A549 (cell line): ENCODE measurements at regions not wholly inside any gene's neighbourhood (a gene's known extent, or its start where the extent isn't known, plus 50 kb on each side); places are given as distances from the start of the nearest gene placed in this dataset.

Experiments
- HOXB5 ChIP-seq: fragments of 250-450 bp; sonication (Bioruptor Pico); IDR thresholded peaks from 2 replicates; pipeline ENCODE4 v1.5.0; 2020; ENCODE audit warnings: mild to moderate bottlenecking, moderate library complexity
- MAFK ChIP-seq: fragments of 450-650 bp; IDR thresholded peaks from 2 replicates; pipeline ENCODE4 v1.6.1; 2014; ENCODE audit not compliant: partially characterized antibody
- MAZ ChIP-seq: fragments of 150-350 bp; IDR thresholded peaks from 2 replicates; pipeline ENCODE4 v1.6.1; 2014; ENCODE audit warnings: antibody characterized with exemption, low read depth, low read length, borderline replicate concordance
- NFE2L2 ChIP-seq: fragments of 150-350 bp; conservative IDR thresholded peaks from 2 replicates; pipeline ENCODE4 v1.6.1; 2014; ENCODE audit warnings: low read length
- POLR2AphosphoS2 ChIP-seq: conservative IDR thresholded peaks from 2 replicates; pipeline ENCODE4 v1.6.1; 2012; ENCODE audit warnings: low read length, improper control_type of control experiment, inconsistent platforms
- RARB ChIP-seq: fragments of 250-450 bp; sonication (Bioruptor Pico); IDR thresholded peaks from 2 replicates; pipeline ENCODE4 v1.8.0; 2021; ENCODE audit warnings: mild to moderate bottlenecking, moderate library complexity
- REST ChIP-seq: fragments of 200-600 bp; sonication (generic); IDR thresholded peaks from 2 replicates; pipeline ENCODE4 v1.6.1; 2016; ENCODE audit warnings: antibody characterized with exemption, mild to moderate bottlenecking, moderate library complexity
- RNF2 ChIP-seq: fragments of 200-600 bp; sonication (generic); IDR thresholded peaks from 2 replicates; pipeline ENCODE4 v1.6.1; 2016; ENCODE audit warnings: low read depth, mild to moderate bottlenecking, antibody characterized with exemption, moderate library complexity, borderline replicate concordance
- SREBF2 ChIP-seq: fragments of 450-650 bp; IDR thresholded peaks from 2 replicates; pipeline ENCODE4 v1.6.1; 2014; ENCODE audit warnings: mild to moderate bottlenecking, moderate library complexity
- TF ChIP-seq, protein P1 (sequence below): fragments of >200 bp; sonication (Bioruptor Twin); formaldehyde crosslinking; IDR thresholded peaks from 3 replicates; pipeline ENCODE4 v1.5.1; 2016
- TF ChIP-seq, protein P2 (sequence below): fragments of 150-350 bp; IDR thresholded peaks from 2 replicates; pipeline ENCODE4 v1.6.1; 2014; ENCODE audit warnings: low read depth, mild to moderate bottlenecking, low read length

DNA sequence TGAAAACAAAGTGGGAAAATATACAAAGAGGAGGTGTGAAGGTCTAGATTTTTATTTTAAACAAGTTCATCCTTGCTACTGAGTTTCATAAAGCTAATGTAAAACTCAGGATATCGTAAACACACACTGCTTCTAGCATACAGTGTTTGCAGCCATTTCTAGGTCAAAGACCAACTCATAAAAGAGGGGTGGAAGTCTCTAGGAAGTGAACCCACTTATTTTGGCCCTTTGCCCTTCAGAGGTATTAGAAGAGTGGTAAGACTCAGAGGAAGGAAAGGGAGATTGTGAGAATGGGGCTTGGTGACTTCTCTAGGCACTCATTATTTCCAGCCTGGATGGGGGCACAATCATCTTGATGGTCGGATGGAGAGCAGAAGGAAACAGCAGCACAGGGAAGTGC lies 91.2 kb downstream of the TNFSF18 start:
- TF ChIP-seq, protein P1, sequence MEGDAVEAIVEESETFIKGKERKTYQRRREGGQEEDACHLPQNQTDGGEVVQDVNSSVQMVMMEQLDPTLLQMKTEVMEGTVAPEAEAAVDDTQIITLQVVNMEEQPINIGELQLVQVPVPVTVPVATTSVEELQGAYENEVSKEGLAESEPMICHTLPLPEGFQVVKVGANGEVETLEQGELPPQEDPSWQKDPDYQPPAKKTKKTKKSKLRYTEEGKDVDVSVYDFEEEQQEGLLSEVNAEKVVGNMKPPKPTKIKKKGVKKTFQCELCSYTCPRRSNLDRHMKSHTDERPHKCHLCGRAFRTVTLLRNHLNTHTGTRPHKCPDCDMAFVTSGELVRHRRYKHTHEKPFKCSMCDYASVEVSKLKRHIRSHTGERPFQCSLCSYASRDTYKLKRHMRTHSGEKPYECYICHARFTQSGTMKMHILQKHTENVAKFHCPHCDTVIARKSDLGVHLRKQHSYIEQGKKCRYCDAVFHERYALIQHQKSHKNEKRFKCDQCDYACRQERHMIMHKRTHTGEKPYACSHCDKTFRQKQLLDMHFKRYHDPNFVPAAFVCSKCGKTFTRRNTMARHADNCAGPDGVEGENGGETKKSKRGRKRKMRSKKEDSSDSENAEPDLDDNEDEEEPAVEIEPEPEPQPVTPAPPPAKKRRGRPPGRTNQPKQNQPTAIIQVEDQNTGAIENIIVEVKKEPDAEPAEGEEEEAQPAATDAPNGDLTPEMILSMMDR: no peak
- TF ChIP-seq HOXB5 (CRISPR knock-in tag) (no peak), MAZ (no peak), NFE2L2 (no peak), REST (no peak), MAFK (no peak), RNF2 (no peak), POLR2AphosphoS2 (no peak), SREBF2 (no peak), RARB (CRISPR knock-in tag) (no peak)
- TF ChIP-seq, protein P2, sequence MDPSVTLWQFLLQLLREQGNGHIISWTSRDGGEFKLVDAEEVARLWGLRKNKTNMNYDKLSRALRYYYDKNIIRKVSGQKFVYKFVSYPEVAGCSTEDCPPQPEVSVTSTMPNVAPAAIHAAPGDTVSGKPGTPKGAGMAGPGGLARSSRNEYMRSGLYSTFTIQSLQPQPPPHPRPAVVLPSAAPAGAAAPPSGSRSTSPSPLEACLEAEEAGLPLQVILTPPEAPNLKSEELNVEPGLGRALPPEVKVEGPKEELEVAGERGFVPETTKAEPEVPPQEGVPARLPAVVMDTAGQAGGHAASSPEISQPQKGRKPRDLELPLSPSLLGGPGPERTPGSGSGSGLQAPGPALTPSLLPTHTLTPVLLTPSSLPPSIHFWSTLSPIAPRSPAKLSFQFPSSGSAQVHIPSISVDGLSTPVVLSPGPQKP: no peak
